WTC11 (cell line): ENCODE measurements at regions not wholly inside any gene's neighbourhood (a gene's known extent, or its start where the extent isn't known, plus 50 kb on each side); places are given as distances from the start of the nearest gene placed in this dataset.

Experiments
- ATAC-seq: fragments of 200-7000 bp; cut with Tn5 transposase; 2 replicates; pipeline ENCODE4 v1.10.0; 2021; ENCODE audit warnings: mild to moderate bottlenecking, moderate library complexity
- CTCF ChIA-PET: fragments of 300-600 bp; sonication (Branson Sonifier 250); formaldehyde crosslinking; loops from one replicate; lab custom pipeline; 2021; ENCODE audit warnings: antibody characterized with exemption; lab: Charles Lee
- POLR2A ChIA-PET: fragments of 350-600 bp; sonication (Branson Sonifier 250); formaldehyde crosslinking; loops from one replicate; lab custom pipeline; 2021; ENCODE audit warnings: antibody characterized with exemption; lab: Charles Lee
- DNase-seq: peaks from one replicate; pipeline ENCODE4 v3.0.0; 2021; ENCODE audit warnings: low spot score
- H3K27ac Mint-ChIP-seq: 2 replicates; pipeline ENCODE4 v1.8.0; 2021; ENCODE audit warnings: mixed read lengths
- H3K27me3 Mint-ChIP-seq: 2 replicates; pipeline ENCODE4 v1.8.0; 2021; ENCODE audit warnings: low read depth, mild to moderate bottlenecking, moderate library complexity, mixed read lengths
- H3K36me3 Mint-ChIP-seq: 2 replicates; pipeline ENCODE4 v1.8.0; 2021; ENCODE audit warnings: mixed read lengths
- H3K4me1 Mint-ChIP-seq: 2 replicates; pipeline ENCODE4 v1.8.0; 2022; ENCODE audit warnings: mixed read lengths
- H3K4me3 Mint-ChIP-seq: 2 replicates; pipeline ENCODE4 v1.8.0; 2021; ENCODE audit warnings: mild to moderate bottlenecking, moderate library complexity, mixed read lengths
- H3K9me3 Mint-ChIP-seq: 2 replicates; pipeline ENCODE4 v1.8.0; 2021; ENCODE audit warnings: mixed read lengths
- ATF2 ChIP-seq: sonication (generic); formaldehyde crosslinking; IDR thresholded peaks from 2 replicates; pipeline ENCODE4 v1.8.1; 2022; ENCODE audit warnings: low read depth, missing genetic modification reagents, borderline replicate concordance
- E2F1 ChIP-seq: sonication (generic); formaldehyde crosslinking; IDR thresholded peaks from 2 replicates; pipeline ENCODE4 v1.8.0; 2022; ENCODE audit warnings: mild to moderate bottlenecking, missing genetic modification reagents
- ELF4 ChIP-seq: sonication (generic); formaldehyde crosslinking; IDR thresholded peaks from 2 replicates; pipeline ENCODE4 v1.8.1; 2022; ENCODE audit warnings: low read depth, mild to moderate bottlenecking, moderate library complexity, missing genetic modification reagents
- FOXP1 ChIP-seq: sonication (generic); formaldehyde crosslinking; IDR thresholded peaks from 2 replicates; pipeline ENCODE4 v1.8.0; 2022; ENCODE audit warnings: missing genetic modification reagents, mild to moderate bottlenecking, moderate library complexity, borderline replicate concordance
- GRHL2 ChIP-seq: fragments of 250-450 bp; sonication (Bioruptor Pico); IDR thresholded peaks from 2 replicates; pipeline ENCODE4 v1.8.0; 2022; ENCODE audit warnings: mild to moderate bottlenecking, moderate library complexity; ENCODE audit not compliant: insufficient replicate concordance, severe bottlenecking
- HMGA2 ChIP-seq: fragments of 250-450 bp; sonication (Bioruptor Pico); IDR thresholded peaks from 2 replicates; pipeline ENCODE4 v1.4.0; 2021; ENCODE audit warnings: mild to moderate bottlenecking, moderate library complexity
- MXD4 ChIP-seq: fragments of 250-450 bp; sonication (Bioruptor Pico); IDR thresholded peaks from 2 replicates; pipeline ENCODE4 v1.8.0; 2021; ENCODE audit warnings: mild to moderate bottlenecking, moderate library complexity, borderline replicate concordance
- NFE2L1 ChIP-seq: sonication (generic); formaldehyde crosslinking; IDR thresholded peaks from 2 replicates; pipeline ENCODE4 v1.8.1; 2023; ENCODE audit warnings: missing genetic modification reagents
- NFYB ChIP-seq: sonication (generic); formaldehyde crosslinking; conservative IDR thresholded peaks from 2 replicates; pipeline ENCODE4 v1.8.0; 2022; ENCODE audit warnings: low read depth, missing genetic modification reagents
- PRRX2 ChIP-seq: fragments of 250-450 bp; sonication (Bioruptor Pico); IDR thresholded peaks from 2 replicates; pipeline ENCODE4 v1.8.0; 2021; ENCODE audit warnings: mild to moderate bottlenecking
- RELA ChIP-seq: sonication (generic); formaldehyde crosslinking; IDR thresholded peaks from 2 replicates; pipeline ENCODE4 v1.8.1; 2022; ENCODE audit warnings: missing genetic modification reagents, mild to moderate bottlenecking, borderline replicate concordance
- STAT6 ChIP-seq: sonication (generic); formaldehyde crosslinking; conservative IDR thresholded peaks from 2 replicates; pipeline ENCODE4 v1.8.1; 2023; ENCODE audit warnings: mild to moderate bottlenecking, low read depth, missing genetic modification reagents, moderate library complexity
- TEAD1 ChIP-seq: sonication (generic); formaldehyde crosslinking; IDR thresholded peaks from 2 replicates; pipeline ENCODE4 v1.8.0; 2022; ENCODE audit warnings: mild to moderate bottlenecking, missing genetic modification reagents
- TEAD4 ChIP-seq: sonication (generic); formaldehyde crosslinking; IDR thresholded peaks from 2 replicates; pipeline ENCODE4 v1.8.0; 2022; ENCODE audit warnings: mild to moderate bottlenecking, missing genetic modification reagents
- USF1 ChIP-seq: sonication (generic); formaldehyde crosslinking; IDR thresholded peaks from 2 replicates; pipeline ENCODE4 v1.8.0; 2022; ENCODE audit warnings: mild to moderate bottlenecking, missing genetic modification reagents
- ZNF138 ChIP-seq: sonication (generic); formaldehyde crosslinking; conservative IDR thresholded peaks from 2 replicates; pipeline ENCODE4 v1.8.1; 2022; ENCODE audit warnings: mild to moderate bottlenecking, moderate library complexity, missing genetic modification reagents
- ZNF232 ChIP-seq: sonication (generic); formaldehyde crosslinking; IDR thresholded peaks from 2 replicates; pipeline ENCODE4 v1.8.0; 2022; ENCODE audit warnings: mild to moderate bottlenecking, missing genetic modification reagents
- ZNF263 ChIP-seq: sonication (generic); formaldehyde crosslinking; IDR thresholded peaks from 2 replicates; pipeline ENCODE4 v1.8.1; 2022; ENCODE audit warnings: low read depth, mild to moderate bottlenecking, moderate library complexity, missing genetic modification reagents
- TF ChIP-seq, protein P1 (sequence below): fragments of 250-450 bp; sonication (Bioruptor Pico); conservative IDR thresholded peaks from 2 replicates; pipeline ENCODE4 v1.9.0; 2021; ENCODE audit warnings: mild to moderate bottlenecking
- TF ChIP-seq, protein P2 (sequence below): sonication (generic); formaldehyde crosslinking; IDR thresholded peaks from 2 replicates; pipeline ENCODE4 v1.8.1; 2023; ENCODE audit warnings: mild to moderate bottlenecking, missing genetic modification reagents, moderate library complexity
- TF ChIP-seq, protein P3 (sequence below): sonication (generic); formaldehyde crosslinking; IDR thresholded peaks from 2 replicates; pipeline ENCODE4 v1.8.0; 2022; ENCODE audit warnings: mild to moderate bottlenecking, missing genetic modification reagents
- TF ChIP-seq, protein P4 (sequence below): sonication (generic); formaldehyde crosslinking; IDR thresholded peaks from 2 replicates; pipeline ENCODE4 v1.8.1; 2022; ENCODE audit warnings: mild to moderate bottlenecking, moderate library complexity, missing genetic modification reagents

GRCh38 chr4:154942176-154942575, 161.1 kb downstream of the RBM46 start (continued):
- no peak for TF ChIP-seq GRHL2
- TF ChIP-seq USF1 = no peak
- no peak for TF ChIP-seq RELA
- no peak for TF ChIP-seq HMGA2 (CRISPR knock-in tag)

GRCh38 chr4:154944996-154945395, 163.9 kb downstream of the RBM46 start:
- ChIA-PET CTCF (interaction anchor here (1.1 kb wide), 2 partner anchors 17 to 319 kb away, joined by 3 read pairs; no protein-coding TSS in a partner anchor), POLR2A (no interaction called here)
- no peak for ATAC-seq
- Mint-ChIP-seq H3K27me3 (no peaks in the 10 kb centered on the region), H3K9me3 (peaks cover 26% of the 10 kb centered on the region), H3K4me3 (no peak overlapping the region), H3K4me1 (no peaks in the 10 kb centered on the region), H3K36me3 (peaks cover 13% of the 10 kb centered on the region), H3K27ac (no peak overlapping the region)
- TF ChIP-seq, protein P1, sequence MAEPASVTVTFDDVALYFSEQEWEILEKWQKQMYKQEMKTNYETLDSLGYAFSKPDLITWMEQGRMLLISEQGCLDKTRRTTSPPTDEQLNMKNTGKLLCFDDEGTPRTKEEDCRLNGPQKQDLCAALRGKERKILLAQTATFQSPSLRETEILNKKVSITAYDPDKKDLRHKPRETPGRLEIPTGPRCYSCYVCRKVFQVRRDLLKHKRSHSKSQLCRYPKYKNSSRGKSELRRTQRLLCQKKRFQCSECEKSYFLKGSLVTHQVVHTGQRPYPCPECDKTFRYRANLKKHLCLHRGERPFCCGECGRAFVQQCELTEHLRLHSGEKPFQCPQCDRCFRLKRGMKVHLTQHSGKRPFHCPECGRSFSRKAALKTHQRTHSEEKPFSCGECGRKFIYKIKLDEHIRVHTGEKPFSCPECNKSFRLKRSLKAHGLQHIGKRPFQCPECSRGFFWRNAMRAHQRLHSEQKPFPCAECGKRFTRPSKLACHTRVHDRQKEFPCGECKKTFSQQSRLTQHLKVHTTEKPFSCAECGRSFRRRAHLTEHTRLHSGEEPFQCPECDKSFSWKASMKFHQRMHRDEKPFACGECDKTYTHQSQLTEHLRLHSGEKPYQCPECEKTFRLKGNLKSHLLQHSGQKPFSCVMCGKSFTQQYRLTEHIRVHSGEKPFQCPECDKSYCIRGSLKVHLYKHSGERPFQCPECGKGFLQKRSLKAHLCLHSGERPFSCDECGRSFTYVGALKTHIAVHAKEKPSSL (CRISPR knock-in tag) = no peak
- TF ChIP-seq, protein P2, sequence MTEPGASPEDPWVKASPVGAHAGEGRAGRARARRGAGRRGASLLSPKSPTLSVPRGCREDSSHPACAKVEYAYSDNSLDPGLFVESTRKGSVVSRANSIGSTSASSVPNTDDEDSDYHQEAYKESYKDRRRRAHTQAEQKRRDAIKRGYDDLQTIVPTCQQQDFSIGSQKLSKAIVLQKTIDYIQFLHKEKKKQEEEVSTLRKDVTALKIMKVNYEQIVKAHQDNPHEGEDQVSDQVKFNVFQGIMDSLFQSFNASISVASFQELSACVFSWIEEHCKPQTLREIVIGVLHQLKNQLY (CRISPR knock-in tag) = no peak
- TF ChIP-seq TEAD4 (CRISPR knock-in tag) = no peak
- no peak for TF ChIP-seq MXD4 (CRISPR knock-in tag)
- DNase-seq = no peak

DNA sequence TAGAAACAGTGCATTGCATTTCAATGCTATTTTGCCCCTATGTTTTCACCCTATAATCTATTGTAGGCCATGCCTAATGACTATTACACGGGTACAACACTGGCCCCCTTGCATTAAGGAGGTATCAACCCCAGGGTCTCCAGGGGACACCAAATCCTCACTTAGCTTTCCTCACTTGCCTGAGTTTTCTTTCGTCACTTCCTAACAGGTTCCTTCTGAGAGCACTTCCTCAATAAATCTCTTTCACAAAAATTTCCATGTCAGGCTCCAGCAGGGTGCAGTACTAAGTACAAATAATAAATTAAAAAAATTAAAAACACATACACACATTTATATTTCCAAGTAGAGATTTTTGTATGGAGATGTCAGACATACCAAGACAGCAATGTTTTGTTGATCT, 165.0 kb downstream of the RBM46 start:
- TF ChIP-seq TEAD1 (no peak), NFYB (CRISPR knock-in tag) (no peak), NFE2L1 (no peak), ATF2 (CRISPR knock-in tag) (no peak), ELF4 (CRISPR knock-in tag) (no peak), ZNF232 (CRISPR knock-in tag) (no peak), PRRX2 (CRISPR knock-in tag) (no peak), FOXP1 (CRISPR knock-in tag) (no peak), E2F1 (CRISPR knock-in tag) (no peak), ZNF138 (CRISPR knock-in tag) (no peak), STAT6 (no peak), ZNF263 (CRISPR knock-in tag) (no peak)
- TF ChIP-seq, protein P3, sequence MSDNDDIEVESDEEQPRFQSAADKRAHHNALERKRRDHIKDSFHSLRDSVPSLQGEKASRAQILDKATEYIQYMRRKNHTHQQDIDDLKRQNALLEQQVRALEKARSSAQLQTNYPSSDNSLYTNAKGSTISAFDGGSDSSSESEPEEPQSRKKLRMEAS (CRISPR knock-in tag) = no peak
- TF ChIP-seq, protein P4, sequence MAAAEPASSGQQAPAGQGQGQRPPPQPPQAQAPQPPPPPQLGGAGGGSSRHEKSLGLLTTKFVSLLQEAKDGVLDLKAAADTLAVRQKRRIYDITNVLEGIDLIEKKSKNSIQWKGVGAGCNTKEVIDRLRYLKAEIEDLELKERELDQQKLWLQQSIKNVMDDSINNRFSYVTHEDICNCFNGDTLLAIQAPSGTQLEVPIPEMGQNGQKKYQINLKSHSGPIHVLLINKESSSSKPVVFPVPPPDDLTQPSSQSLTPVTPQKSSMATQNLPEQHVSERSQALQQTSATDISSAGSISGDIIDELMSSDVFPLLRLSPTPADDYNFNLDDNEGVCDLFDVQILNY (CRISPR knock-in tag) = no peak
- DNase-seq (no peak), ATAC-seq (no peak)
- ChIA-PET POLR2A (no interaction called here), CTCF (no interaction called here)
- Mint-ChIP-seq H3K4me3 (no peak overlapping the region), H3K4me1 (no peaks in the 10 kb centered on the region), H3K9me3 (peaks cover 36% of the 10 kb centered on the region), H3K27me3 (no peaks in the 10 kb centered on the region), H3K36me3 (peaks cover 24% of the 10 kb centered on the region), H3K27ac (no peak overlapping the region)
